ENCODE measurements at regions not wholly inside any gene's neighbourhood (a gene's known extent, or its start where the extent isn't known, plus 50 kb on each side); places are given as distances from the start of the nearest gene placed in this dataset.
A peak's percentile ranks its signal among the peaks of the same experiment; 100 is the strongest.

- no peak for TF ChIP-seq CTCF (IDR thresholded peaks at IDR 0.05; ENCODE audit: low read depth, low read length, missing input control)
- no peak for TF ChIP-seq GABPA (IDR thresholded peaks at IDR 0.05 in 1 of 2, conservative IDR thresholded peaks at IDR 0.05 in 1 of 2)
- TF ChIP-seq ATF3 (IDR thresholded peaks at IDR 0.05), result peak; percentile 49
- peak; percentile 66 for TF ChIP-seq YY1 (IDR thresholded peaks at IDR 0.05)
- peak; percentile 65 to 70 for TF ChIP-seq RXRA (IDR thresholded peaks at IDR 0.05)
- TF ChIP-seq RAD21 (IDR thresholded peaks at IDR 0.05), result peak; percentile 47 to 61
These were observed 354.3 kb downstream of the IRS1 start for GRCh38 chr2:226445216-226445861.

All from liver (tissue), 3 donors.